GM12865 (cell line): ENCODE measurements at regions not wholly inside any gene's neighbourhood (a gene's known extent, or its start where the extent isn't known, plus 50 kb on each side); places are given as distances from the start of the nearest gene placed in this dataset.
"Not testable (repeated sequence)": the region's sequence is repeated elsewhere in the genome, so short reads cannot be mapped to it uniquely, and the experiment has no call there.

Experiments used
- DNase-seq: peaks from one replicate; pipeline ENCODE4 v3.0.0; 2010; ENCODE audit warnings: low read depth
- H3K4me3 ChIP-seq: 2 replicates; pipeline ENCODE4 v1.5.1; 2011; ENCODE audit warnings: mild to moderate bottlenecking, low read depth, low read length, control low read depth
- CTCF ChIP-seq: IDR thresholded peaks from 2 replicates; pipeline ENCODE4 v1.5.1; 2011; ENCODE audit warnings: low read length, control low read depth, low read depth, inconsistent platforms; ENCODE audit not compliant: insufficient read depth; ENCODE audit errors: missing control alignments

- no peak overlapping the region for H3K4me3 ChIP-seq
- TF ChIP-seq CTCF, result no peak
- DNase-seq, result no peak
Observed at GRCh38 chr3:75320369-75320768, 343.8 kb upstream of the FRG2C start.

- no peak for TF ChIP-seq CTCF
- H3K4me3 ChIP-seq, result no peak overlapping the region
- DNase-seq, result no peak
Observed at GRCh38 chr3:75321060-75321459, 343.1 kb upstream of the FRG2C start.

GRCh38 chr3:75323936-75324335 is 340.2 kb upstream of the FRG2C start:
- DNase-seq, H3K4me3 ChIP-seq: not testable (repeated sequence)

GRCh38 chr3:75325716-75326115 is 338.4 kb upstream of the FRG2C start:
- DNase-seq, result no peak
- TF ChIP-seq CTCF, result no peak
- no peak overlapping the region for H3K4me3 ChIP-seq

GRCh38 chr3:75327453-75327852 is 336.7 kb upstream of the FRG2C start:
- no peak for DNase-seq
- no peak overlapping the region for H3K4me3 ChIP-seq
- no peak for TF ChIP-seq CTCF

GRCh38 chr3:75329476-75330097 is 334.5 kb upstream of the FRG2C start:
- no peak overlapping the region for H3K4me3 ChIP-seq
- TF ChIP-seq CTCF, result no peak
- no peak for DNase-seq

- DNase-seq, H3K4me3 ChIP-seq: not testable (repeated sequence)
Observed at GRCh38 chr3:75330446-75330845, 333.7 kb upstream of the FRG2C start.

- not testable (repeated sequence) for H3K4me3 ChIP-seq, DNase-seq
Observed at GRCh38 chr3:75332090-75332489, 332.0 kb upstream of the FRG2C start.

GRCh38 chr3:75332794-75333193 is 331.3 kb upstream of the FRG2C start:
- H3K4me3 ChIP-seq, result no peak overlapping the region
- no peak for DNase-seq
- no peak for TF ChIP-seq CTCF
